Gastroesophageal sphincter (tissue), 4 donors: ENCODE measurements at regions not wholly inside any gene's neighbourhood (a gene's known extent, or its start where the extent isn't known, plus 50 kb on each side); places are given as distances from the start of the nearest gene placed in this dataset.

Experiments used
- ATAC-seq: fragments of 150-250 bp; one replicate; pipeline ENCODE4 v1.9.1; 2016; ENCODE audit warnings: mild to moderate bottlenecking, moderate library complexity
- H3K27ac ChIP-seq, 4 donors: fragments of 200-600 bp; sonication (generic) in 3 of 4; 1 replicate in 3 of 4; 2 replicates in 1 of 4; pipeline ENCODE4 v1.5.1; 2016 to 2019
- H3K27me3 ChIP-seq: fragments of 200-600 bp; sonication (generic); one replicate; pipeline ENCODE4 v1.5.1; 2019
- H3K36me3 ChIP-seq, 2 donors: fragments of 200-600 bp; sonication (generic); one replicate each; pipeline ENCODE4 v1.5.1; 2019; ENCODE audit warnings: control low read depth in 1 of 2
- H3K4me1 ChIP-seq, 3 donors: fragments of 200-600 bp; sonication (generic); 1 replicate in 2 of 3; 2 replicates in 1 of 3; pipeline ENCODE4 v1.5.1; 2016 to 2019; ENCODE audit warnings: control low read depth in 2 of 3
- H3K4me3 ChIP-seq, 2 donors: fragments of 200-600 bp; sonication (generic); one replicate each; pipeline ENCODE4 v1.5.1; 2019; ENCODE audit warnings: mild to moderate bottlenecking in 1 of 2, moderate library complexity in 1 of 2
- H3K9me3 ChIP-seq, 3 donors: fragments of 200-600 bp; sonication (generic); one replicate each; pipeline ENCODE4 v1.5.1; 2017 to 2019; ENCODE audit warnings: control low read depth in 2 of 3
- EP300 ChIP-seq: sonication (generic); formaldehyde crosslinking; IDR thresholded peaks from one replicate; pipeline ENCODE4 v1.6.1; 2017; ENCODE audit warnings: antibody characterized with exemption, mild to moderate bottlenecking
- POLR2AphosphoS5 ChIP-seq: sonication (generic); formaldehyde crosslinking; IDR thresholded peaks from one replicate; pipeline ENCODE4 v1.6.1; 2017; ENCODE audit warnings: antibody characterized with exemption
- WGBS, 2 donors: methylation state at CpG; one replicate each; pipeline ENCODE4 v1.1.5; 2018; ENCODE audit warnings: low coverage in 1 of 2; 5-methylcytosine and 5-hydroxymethylcytosine counted together
- TF ChIP-seq, protein P1 (sequence below), 4 experiments: fragments of 200-600 bp in 2 of 4; fragments of 450-650 bp in 2 of 4; sonication (generic) in 1 of 4; IDR thresholded peaks; one replicate each; pipeline ENCODE4 v1.5.1; 2017 to 2019; ENCODE audit warnings: antibody characterized with exemption in 4 of 4, mild to moderate bottlenecking in 2 of 4, moderate library complexity in 2 of 4

DNA sequence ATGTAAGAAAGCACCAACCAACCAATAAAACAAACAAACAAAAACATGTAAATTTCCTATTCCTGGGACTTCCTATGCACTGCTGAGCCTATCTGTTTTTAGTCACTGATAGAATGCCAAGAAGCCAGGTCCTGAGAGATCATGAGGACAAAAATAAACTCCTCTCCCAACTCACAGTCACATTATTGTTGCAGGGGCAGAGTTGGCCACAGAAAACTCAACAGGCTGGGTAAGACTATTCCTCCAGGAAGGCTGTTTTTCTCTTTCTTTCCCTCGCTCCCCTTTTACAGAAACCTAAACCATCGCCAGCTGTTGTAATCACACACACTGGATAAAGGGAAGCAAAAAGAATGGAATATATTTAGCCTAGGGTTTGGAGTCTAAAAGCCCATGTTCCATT is 55.8 kb upstream of the METAP2 start:
- ATAC-seq: no peak
- no peaks in the 10 kb centered on the region for H3K27me3 ChIP-seq
- H3K4me1 ChIP-seq: peaks cover 0 to 15% (median 0%) of the 10 kb centered on the region in 3 donors
- H3K36me3 ChIP-seq: no peaks in the 10 kb centered on the region
- TF ChIP-seq EP300 (no peak), POLR2AphosphoS5 (no peak)
- TF ChIP-seq, protein P1, sequence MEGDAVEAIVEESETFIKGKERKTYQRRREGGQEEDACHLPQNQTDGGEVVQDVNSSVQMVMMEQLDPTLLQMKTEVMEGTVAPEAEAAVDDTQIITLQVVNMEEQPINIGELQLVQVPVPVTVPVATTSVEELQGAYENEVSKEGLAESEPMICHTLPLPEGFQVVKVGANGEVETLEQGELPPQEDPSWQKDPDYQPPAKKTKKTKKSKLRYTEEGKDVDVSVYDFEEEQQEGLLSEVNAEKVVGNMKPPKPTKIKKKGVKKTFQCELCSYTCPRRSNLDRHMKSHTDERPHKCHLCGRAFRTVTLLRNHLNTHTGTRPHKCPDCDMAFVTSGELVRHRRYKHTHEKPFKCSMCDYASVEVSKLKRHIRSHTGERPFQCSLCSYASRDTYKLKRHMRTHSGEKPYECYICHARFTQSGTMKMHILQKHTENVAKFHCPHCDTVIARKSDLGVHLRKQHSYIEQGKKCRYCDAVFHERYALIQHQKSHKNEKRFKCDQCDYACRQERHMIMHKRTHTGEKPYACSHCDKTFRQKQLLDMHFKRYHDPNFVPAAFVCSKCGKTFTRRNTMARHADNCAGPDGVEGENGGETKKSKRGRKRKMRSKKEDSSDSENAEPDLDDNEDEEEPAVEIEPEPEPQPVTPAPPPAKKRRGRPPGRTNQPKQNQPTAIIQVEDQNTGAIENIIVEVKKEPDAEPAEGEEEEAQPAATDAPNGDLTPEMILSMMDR (IDR thresholded peaks at IDR 0.05): no peak
- peak overlapping the region in 1 of 4 donors; percentile 4 for H3K27ac ChIP-seq
- H3K9me3 ChIP-seq: no peaks in the 10 kb centered on the region
- 61 to 80% methylated on average over 1 to 2 of the region's 2 CpGs for WGBS, 2 donors
- H3K4me3 ChIP-seq: no peak overlapping the region
